ENCODE measurements at regions not wholly inside any gene's neighbourhood (a gene's known extent, or its start where the extent isn't known, plus 50 kb on each side); places are given as distances from the start of the nearest gene placed in this dataset.

DNA sequence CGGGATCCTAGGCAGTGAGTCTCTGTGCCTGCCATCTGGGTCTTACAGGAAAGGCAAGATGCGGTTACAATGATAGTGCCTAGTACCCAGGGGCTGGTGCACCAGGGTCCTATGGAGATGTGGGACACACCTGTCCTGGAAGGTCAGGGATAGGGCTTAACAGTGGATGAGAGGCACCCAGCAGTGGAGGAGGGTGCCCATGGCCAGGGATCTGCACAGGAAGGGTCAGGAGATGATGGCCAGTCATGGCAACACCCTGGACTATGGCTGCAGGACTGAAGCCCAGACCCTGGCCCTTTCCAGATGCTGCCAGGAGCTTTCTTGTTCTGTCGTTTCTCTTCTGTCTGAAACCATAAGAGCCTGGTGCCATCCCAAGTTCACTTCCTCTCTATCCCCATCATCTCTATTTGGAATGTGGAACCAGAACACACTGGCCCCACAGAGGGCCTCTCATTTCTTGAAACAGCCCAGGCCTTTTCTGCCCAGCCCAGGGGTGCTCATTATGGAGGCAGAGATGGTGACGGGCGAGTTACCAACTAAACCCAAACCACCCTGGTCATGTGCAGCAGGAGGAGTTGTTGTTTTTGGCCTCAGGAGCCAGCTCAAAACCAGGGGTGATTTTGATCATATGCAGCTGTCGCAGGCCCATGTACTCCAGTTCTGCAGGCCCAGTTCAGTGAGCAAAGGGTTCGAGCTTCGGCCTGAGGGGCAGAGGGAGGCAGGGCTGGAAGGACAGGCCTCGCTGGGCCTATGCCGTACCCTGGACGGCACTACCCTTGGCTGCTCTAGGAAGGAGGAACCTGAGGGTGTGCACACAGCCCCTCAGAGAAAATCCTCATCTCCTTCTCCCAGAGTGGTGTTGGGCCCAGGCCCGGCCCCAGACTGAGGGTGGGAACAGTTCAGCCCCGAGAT is 52.6 kb upstream of the GDF10 start:
- TF ChIP-seq, protein P1, sequence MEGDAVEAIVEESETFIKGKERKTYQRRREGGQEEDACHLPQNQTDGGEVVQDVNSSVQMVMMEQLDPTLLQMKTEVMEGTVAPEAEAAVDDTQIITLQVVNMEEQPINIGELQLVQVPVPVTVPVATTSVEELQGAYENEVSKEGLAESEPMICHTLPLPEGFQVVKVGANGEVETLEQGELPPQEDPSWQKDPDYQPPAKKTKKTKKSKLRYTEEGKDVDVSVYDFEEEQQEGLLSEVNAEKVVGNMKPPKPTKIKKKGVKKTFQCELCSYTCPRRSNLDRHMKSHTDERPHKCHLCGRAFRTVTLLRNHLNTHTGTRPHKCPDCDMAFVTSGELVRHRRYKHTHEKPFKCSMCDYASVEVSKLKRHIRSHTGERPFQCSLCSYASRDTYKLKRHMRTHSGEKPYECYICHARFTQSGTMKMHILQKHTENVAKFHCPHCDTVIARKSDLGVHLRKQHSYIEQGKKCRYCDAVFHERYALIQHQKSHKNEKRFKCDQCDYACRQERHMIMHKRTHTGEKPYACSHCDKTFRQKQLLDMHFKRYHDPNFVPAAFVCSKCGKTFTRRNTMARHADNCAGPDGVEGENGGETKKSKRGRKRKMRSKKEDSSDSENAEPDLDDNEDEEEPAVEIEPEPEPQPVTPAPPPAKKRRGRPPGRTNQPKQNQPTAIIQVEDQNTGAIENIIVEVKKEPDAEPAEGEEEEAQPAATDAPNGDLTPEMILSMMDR (IDR thresholded peaks at IDR 0.05): no peak
- Histone ChIP-seq H3K27me3 (no peaks in the 10 kb centered on the region), H3K4me3 (no peak overlapping the region), H3K36me3 (no peaks in the 10 kb centered on the region), H3K9me3 (no peaks in the 10 kb centered on the region), H3K27ac (no peak overlapping the region), H3K4me1 (peaks cover 0 to 16% (median 7%) of the 10 kb centered on the region in 4 donors)
- DNase-seq: no peak
- intact Hi-C loops (cut with DNase I; ENCODE audit: low total_unique reads): no loop called here

DNA sequence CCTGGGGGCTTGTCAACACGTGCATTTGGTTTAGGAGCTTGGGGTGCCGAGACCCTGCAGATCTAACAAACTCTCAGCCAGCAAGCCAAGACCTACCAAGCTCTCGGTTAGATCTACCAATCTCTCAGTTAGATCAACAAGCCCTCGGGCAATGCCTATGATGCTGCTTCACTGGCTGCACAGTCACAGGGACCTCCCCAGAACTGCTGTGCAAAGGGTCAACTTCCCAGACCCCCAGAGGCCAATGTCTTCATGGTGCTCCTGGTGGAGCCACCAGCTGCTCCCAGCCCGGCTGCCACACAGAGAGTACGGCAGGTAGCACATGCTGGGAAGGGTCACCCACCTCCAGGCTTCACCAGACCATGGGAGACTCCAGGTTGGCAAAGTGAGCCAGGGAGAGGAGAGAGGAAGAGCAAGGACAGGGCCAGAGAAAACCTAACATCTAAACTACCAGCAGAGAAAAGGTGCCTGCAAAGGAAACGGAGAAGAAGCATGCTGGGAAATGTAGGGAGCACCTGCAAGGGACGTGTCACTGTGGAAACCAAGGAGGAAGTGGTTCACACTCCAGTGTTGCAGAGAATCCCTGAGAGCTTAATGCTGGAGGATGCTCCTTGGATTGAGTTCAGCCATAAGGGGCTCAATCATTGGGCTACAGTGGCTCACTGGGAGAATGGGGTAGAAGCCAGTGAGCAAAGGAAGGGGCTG is 51.5 kb upstream of the GDF10 start:
- intact Hi-C loops (cut with DNase I; ENCODE audit: low total_unique reads): no loop called here
- H3K4me3 ChIP-seq: no peak overlapping the region
- H3K4me1 ChIP-seq: peaks cover 0 to 16% (median 9%) of the 10 kb centered on the region in 4 donors
- H3K27me3 ChIP-seq: no peaks in the 10 kb centered on the region
- TF ChIP-seq, protein P1 (IDR thresholded peaks at IDR 0.05): no peak
- H3K36me3 ChIP-seq: no peaks in the 10 kb centered on the region
- H3K27ac ChIP-seq: no peak overlapping the region
- DNase-seq: no peak
- no peaks in the 10 kb centered on the region for H3K9me3 ChIP-seq

DNA sequence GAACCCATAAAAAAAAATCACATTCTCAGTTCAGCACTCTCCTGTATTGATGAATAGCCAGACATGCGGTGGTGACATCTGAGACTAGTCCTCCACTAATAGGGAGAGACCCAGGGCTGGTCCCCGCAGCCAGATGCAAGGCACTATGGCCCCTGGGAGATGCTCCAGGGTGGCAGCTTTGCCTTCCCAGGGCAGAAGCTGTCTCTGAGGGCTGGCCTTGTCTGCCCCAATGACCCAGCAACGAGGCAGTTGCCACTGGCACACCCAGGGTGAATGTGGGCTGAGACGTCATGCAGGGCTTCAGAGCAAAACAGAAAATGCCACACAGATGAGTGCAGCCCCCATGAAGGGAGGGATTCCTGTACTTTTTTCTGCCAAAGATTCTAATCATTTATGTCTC is 50.1 kb upstream of the GDF10 start:
- no peak overlapping the region for H3K27ac ChIP-seq
- TF ChIP-seq, protein P1 (IDR thresholded peaks at IDR 0.05): no peak
- intact Hi-C loops (cut with DNase I; ENCODE audit: low total_unique reads): no loop called here
- H3K4me3 ChIP-seq: no peak overlapping the region
- DNase-seq: no peak
- H3K36me3 ChIP-seq: no peaks in the 10 kb centered on the region
- H3K4me1 ChIP-seq: peaks cover 0 to 16% (median 12%) of the 10 kb centered on the region in 4 donors
- H3K27me3 ChIP-seq: no peaks in the 10 kb centered on the region
- H3K9me3 ChIP-seq: no peaks in the 10 kb centered on the region
